NCI-H748 treated with DMSO at 0.1 percent for 48 hours (cell line): ENCODE measurements at regions not wholly inside any gene's neighbourhood (a gene's known extent, or its start where the extent isn't known, plus 50 kb on each side); places are given as distances from the start of the nearest gene placed in this dataset.
"Not testable (repeated sequence)": the region's sequence is repeated elsewhere in the genome, so short reads cannot be mapped to it uniquely, and the experiment has no call there.

Source experiments
- DNase-seq: peaks from one replicate; lab custom pipeline; 2025; lab: John Stamatoyannopoulos, UW

- no peak for DNase-seq
Measured at GRCh38 chr7:356691-357462, 66.9 kb downstream of the FOXL3 start.

DNA sequence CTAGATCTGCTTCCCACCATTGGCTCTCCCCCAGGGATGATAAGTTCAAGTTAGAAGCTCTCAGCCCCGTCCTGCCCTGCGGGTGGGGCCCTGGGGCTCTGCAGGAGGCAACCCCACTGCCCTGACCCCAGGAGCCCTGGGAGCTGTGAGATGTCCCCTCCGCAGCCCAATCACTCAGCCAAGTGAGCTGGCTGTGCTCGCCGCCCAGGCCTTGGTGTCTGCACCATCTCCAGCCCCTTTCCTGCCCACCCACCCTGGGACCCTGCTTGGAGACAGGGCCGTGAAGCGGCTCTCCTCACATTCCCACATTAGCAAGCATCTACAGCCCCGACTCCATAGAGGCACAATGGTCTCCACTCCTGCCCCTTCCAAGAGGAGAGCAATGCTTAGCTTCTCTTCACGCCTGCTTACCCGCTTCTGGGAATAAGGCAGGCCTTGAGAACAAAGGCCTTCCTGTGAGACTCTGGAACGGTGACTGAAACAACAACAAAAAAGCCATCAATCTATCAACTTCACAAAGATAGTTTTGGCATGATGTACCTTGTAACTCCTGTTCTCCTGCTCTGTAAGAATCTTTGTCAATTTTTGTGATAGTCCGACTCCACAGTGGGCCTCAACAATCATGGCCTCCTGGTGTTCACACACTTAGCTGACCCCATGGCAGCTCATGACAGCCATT is 67.7 kb downstream of the FOXL3 start:
- no peak for DNase-seq

GRCh38 chr7:358352-358751 is 68.4 kb downstream of the FOXL3 start:
- DNase-seq, result no peak

GRCh38 chr7:359226-359765 is 69.3 kb downstream of the FOXL3 start:
- no peak for DNase-seq

DNA sequence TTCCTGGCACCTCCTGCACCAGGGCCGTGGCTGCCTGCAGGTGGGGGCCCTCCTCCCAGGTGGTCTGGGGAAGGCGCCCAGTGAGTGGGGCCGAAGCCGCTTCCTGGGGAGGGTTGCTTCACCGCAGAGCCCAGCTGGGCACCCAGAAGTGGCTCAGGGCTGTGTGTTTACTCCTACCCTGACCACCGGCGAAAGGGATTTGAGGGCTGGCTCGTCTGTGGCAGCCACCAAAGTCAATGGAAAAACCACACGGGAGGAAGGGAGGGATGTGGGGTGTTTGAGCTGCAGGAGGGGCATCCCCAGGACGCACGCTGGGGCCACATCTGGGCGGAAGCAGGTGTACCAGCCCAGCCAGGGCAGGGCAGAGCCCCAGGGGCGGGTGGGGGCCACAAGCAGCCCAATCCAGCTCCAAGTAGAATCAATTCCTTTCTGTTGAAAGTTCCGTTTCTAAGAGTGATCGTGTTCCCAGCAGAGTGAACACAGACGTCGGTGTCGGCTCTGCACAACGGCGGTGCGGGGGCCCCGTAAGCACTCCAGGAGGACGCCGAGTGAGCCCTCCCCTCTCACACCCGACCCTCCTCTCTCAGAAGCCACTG is 69.9 kb downstream of the FOXL3 start:
- DNase-seq, result no peak

GRCh38 chr7:360454-361100 is 70.6 kb downstream of the FOXL3 start:
- DNase-seq, result no peak

DNA sequence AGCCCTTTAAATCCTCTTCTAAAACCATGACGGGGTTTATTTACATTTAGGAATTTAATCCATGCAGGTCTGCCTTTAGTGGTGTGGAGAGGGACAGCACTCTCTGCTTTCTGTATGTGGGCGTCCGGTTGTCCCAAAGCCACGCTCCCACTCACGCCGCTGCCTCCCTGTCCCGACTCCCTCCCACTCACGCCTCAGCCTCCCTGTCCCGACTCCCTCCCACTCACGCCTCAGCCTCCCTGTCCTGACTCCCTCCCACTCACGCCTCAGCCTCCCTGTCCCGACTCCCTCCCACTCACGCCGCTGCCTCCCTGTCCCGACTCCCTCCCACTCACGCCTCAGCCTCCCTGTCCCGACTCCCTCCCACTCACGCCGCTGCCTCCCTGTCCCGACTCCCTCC is 71.2 kb downstream of the FOXL3 start:
- not testable (repeated sequence) for DNase-seq

DNA sequence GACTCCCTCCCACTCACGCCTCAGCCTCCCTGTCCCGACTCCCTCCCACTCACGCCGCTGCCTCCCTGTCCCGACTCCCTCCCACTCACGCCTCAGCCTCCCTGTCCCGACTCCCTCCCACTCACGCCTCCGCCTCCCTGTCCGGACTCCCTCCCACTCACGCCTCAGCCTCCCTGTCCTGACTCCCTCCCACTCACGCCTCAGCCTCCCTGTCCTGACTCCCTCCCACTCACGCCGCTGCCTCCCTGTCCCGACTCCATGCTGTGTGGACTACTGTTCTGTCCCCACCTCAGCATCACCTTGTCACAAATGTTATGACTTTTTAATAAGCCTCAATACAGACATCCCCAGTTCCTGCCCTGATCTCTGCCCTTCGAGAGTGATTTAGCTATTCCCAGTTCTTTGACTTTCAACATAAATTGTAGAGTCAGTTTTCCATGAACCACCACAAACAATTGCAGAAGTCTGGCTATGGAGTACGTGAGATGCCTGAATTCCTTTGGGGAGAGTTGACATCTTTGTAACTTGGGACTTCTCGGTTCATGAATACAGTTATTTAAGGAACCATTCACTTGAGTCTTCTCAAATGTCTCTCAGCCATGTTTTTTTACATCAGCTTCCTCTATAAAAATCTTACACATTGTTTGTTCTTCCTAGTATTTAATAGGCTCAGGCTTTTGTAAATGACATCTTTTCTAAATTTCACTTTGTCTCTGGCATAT is 71.9 kb downstream of the FOXL3 start:
- DNase-seq, result no peak

- DNase-seq, result no peak
Measured at GRCh38 chr7:362402-363096, 72.6 kb downstream of the FOXL3 start.

- DNase-seq, result no peak
Measured at GRCh38 chr7:363626-364025, 73.7 kb downstream of the FOXL3 start.

DNA sequence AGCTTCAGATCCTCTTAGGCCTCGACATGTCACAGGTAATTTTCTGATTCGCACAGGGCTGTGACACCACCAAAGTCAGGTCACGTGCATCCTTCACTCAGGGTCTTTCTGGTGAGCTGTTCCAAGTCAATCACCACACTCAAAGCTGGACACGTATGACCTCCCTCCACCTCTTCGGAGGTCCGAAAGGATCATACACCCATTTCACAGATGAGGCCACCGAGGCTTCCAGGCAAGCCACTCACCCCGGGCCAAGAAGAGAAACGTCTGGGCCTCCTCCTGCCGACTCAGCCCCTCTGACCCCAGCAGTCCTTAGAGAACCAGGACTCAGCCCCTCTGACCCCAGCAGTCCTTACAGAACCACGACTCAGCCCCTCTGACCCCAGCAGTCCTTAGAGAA is 74.6 kb downstream of the FOXL3 start:
- DNase-seq, result no peak

- no peak for DNase-seq
Measured at GRCh38 chr7:365593-365992, 75.6 kb downstream of the FOXL3 start.

- DNase-seq, result no peak
Measured at GRCh38 chr7:366161-366803, 76.3 kb downstream of the FOXL3 start.

- DNase-seq, result no peak
Measured at GRCh38 chr7:367351-367901, 77.5 kb downstream of the FOXL3 start.

- DNase-seq, result no peak
Measured at GRCh38 chr7:368651-369475, 78.9 kb downstream of the FOXL3 start.

- DNase-seq, result no peak
Measured at GRCh38 chr7:369476-370258, 79.7 kb downstream of the FOXL3 start.

DNA sequence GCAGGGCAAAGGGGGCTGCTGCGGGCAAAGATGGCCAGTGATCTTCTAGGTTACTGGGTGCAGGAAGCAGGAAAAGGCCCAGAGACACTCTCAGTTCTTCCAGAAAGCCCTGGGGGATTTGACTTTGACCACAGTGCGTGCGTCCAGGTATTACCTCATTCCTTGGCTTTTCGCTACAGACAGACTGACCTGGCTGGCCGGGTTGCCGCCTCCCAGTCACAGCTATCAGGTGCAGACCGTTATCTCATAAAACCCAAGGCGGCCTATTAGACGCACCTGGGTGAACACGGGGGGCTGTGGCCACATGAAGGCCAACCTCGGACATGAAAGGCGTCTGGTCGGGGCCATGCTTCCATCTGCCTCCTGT is 80.3 kb downstream of the FOXL3 start:
- no peak for DNase-seq

GRCh38 chr7:370775-371118 is 80.8 kb downstream of the FOXL3 start:
- DNase-seq, result no peak
